IPS DF 6.9 (cell line): ENCODE measurements at regions not wholly inside any gene's neighbourhood (a gene's known extent, or its start where the extent isn't known, plus 50 kb on each side); places are given as distances from the start of the nearest gene placed in this dataset.

Source experiments
- DNase-seq: peaks from one replicate; pipeline ENCODE4 v3.0.0-alpha.2; 2013; ENCODE audit warnings: low read depth, low spot score
- H3K27ac ChIP-seq: one replicate; pipeline ENCODE4 v1.5.1; 2013; ENCODE audit warnings: low read length, control low read depth
- H3K27me3 ChIP-seq: 2 replicates; pipeline ENCODE4 v1.6.1; 2013; ENCODE audit warnings: mild to moderate bottlenecking, low read length; ENCODE audit not compliant: control insufficient read depth, insufficient read depth
- H3K36me3 ChIP-seq: 2 replicates; pipeline ENCODE4 v1.6.1; 2013; ENCODE audit warnings: low read length; ENCODE audit not compliant: control insufficient read depth, insufficient read depth
- H3K4me1 ChIP-seq: 2 replicates; pipeline ENCODE4 v1.6.1; 2013; ENCODE audit warnings: low read length; ENCODE audit not compliant: control insufficient read depth, insufficient read depth
- H3K4me3 ChIP-seq: 2 replicates; pipeline ENCODE4 v1.5.1; 2013; ENCODE audit warnings: mild to moderate bottlenecking, low read length
- H3K9me3 ChIP-seq: 2 replicates; pipeline ENCODE4 v1.6.1; 2013; ENCODE audit warnings: low read length, inconsistent platforms; ENCODE audit not compliant: control insufficient read depth, insufficient read depth
- WGBS: extraction: QIAGEN DNeasy Blood & Tissue Kit; methylation state at CpG from one replicate; pipeline ENCODE4 v1.1.7; 2013; ENCODE audit warnings: mixed read lengths, missing lambda C conversion rate; ENCODE audit not compliant: insufficient read length, insufficient coverage; 5-methylcytosine and 5-hydroxymethylcytosine counted together

- Histone ChIP-seq H3K36me3 (no peaks in the 10 kb centered on the region), H3K27ac (no peak overlapping the region), H3K4me1 (no peaks in the 10 kb centered on the region), H3K4me3 (no peak overlapping the region), H3K9me3 (no peaks in the 10 kb centered on the region), H3K27me3 (no peaks in the 10 kb centered on the region)
- no peak for DNase-seq
- WGBS = 100% methylated on average over 2 of the region's 8 CpGs
Measured at GRCh38 chr9:88056876-88057275, 81.4 kb downstream of the SPATA31C2 start.

GRCh38 chr9:88053856-88054501 is 79.6 kb upstream of the CDK20 start:
- Histone ChIP-seq H3K27ac (no peak overlapping the region), H3K4me3 (no peak overlapping the region), H3K9me3 (no peaks in the 10 kb centered on the region), H3K27me3 (no peaks in the 10 kb centered on the region), H3K36me3 (no peaks in the 10 kb centered on the region), H3K4me1 (peaks cover 2% of the 10 kb centered on the region; the same call in 1 of the 2 replicates)
- no peak for DNase-seq
- no CpG with 5 or more reads among the region's 9 CpGs for WGBS

DNA sequence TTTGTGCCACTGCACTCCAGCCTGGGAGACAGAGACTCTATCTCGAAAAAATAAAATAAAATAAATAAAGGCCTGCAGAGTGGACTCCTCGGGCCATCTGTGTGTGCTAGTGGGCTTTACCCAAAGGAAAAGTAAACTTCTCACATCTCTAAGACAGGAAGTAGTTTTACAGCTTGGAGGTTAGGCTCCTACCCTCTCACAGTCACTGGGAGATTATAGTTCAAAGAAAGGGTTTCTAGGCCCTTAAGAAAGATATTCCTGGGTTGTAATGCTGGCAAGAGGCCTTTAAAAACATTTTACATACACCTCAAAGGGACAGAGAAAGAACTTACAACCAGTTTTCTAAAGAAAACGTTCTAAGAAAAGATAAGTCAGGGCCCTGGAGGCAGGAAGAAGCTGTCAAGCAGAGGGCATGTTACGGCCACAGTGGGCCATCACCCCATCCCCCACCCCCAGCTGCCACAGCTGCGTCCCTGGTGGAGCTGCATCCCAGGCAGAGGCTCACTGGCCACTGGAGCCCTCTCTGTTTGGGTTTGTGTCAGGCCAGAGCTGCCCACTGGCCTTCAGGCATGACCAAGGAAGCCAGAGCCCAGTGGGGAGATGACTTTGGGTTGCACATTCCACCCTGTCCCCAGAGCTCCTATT is 78.1 kb upstream of the CDK20 start:
- Histone ChIP-seq H3K4me3 (no peak overlapping the region), H3K36me3 (no peaks in the 10 kb centered on the region), H3K27me3 (no peaks in the 10 kb centered on the region), H3K9me3 (no peaks in the 10 kb centered on the region), H3K4me1 (peaks cover 2% of the 10 kb centered on the region; the same call in 1 of the 2 replicates), H3K27ac (no peak overlapping the region)
- no CpG with 5 or more reads among the region's 5 CpGs for WGBS
- no peak for DNase-seq

DNA sequence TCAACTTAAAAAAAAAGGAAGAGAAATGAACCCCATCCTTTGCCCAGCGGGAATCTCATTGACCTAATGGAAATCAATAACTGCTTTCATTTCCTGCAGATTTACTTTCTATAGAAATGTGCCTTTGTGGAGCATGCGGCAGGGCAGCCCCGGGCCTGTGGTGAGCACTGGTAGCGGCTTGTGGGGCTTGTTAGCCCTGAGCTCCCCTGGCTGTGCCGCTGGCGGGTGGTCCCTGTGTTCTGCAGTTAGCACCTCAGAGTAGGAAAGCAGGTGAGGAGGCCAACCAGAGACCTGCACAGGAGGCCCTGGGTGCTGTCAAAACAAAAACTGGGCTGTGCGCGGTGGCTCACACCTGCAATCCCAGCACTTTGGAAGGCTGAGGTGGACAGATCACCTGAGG is 76.8 kb upstream of the CDK20 start:
- H3K4me3 ChIP-seq = no peak overlapping the region
- no peaks in the 10 kb centered on the region for H3K9me3 ChIP-seq
- no CpG with 5 or more reads among the region's 8 CpGs for WGBS
- no peaks in the 10 kb centered on the region for H3K36me3 ChIP-seq
- peaks cover 2% of the 10 kb centered on the region; the same call in 1 of the 2 replicates for H3K4me1 ChIP-seq
- no peaks in the 10 kb centered on the region for H3K27me3 ChIP-seq
- no peak for DNase-seq
- H3K27ac ChIP-seq = no peak overlapping the region

GRCh38 chr9:88049677-88050307 is 75.5 kb upstream of the CDK20 start:
- no peak overlapping the region for H3K4me3 ChIP-seq
- H3K4me1 ChIP-seq = peaks cover 2% of the 10 kb centered on the region; the same call in 1 of the 2 replicates
- no peaks in the 10 kb centered on the region for H3K36me3 ChIP-seq
- WGBS = no CpG with 5 or more reads among the region's 14 CpGs
- H3K9me3 ChIP-seq = no peaks in the 10 kb centered on the region
- no peaks in the 10 kb centered on the region for H3K27me3 ChIP-seq
- no peak for DNase-seq
- no peak overlapping the region for H3K27ac ChIP-seq

DNA sequence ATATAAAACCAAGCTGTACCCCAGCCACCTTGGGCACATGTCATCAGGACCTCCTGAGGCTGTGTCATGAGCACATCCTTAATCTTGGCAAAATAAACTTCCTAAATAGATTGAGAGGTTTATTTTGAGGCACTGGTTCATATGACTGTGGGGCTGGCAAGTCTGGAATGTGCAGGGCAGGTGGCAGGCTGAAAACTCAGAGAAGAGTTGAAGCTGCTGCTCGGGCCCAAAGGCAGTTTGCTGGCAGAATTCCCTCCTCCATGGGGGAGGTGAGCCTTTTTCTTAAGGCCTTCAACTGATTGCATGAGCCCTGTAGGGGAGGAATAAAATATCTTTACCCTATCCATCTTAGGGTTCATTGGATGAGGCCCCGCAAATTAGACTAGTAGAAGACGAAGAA is 72.2 kb upstream of the CDK20 start:
- no peak overlapping the region for H3K4me3 ChIP-seq
- H3K36me3 ChIP-seq = no peaks in the 10 kb centered on the region
- H3K27me3 ChIP-seq = no peaks in the 10 kb centered on the region
- H3K9me3 ChIP-seq = peaks cover 1% of the 10 kb centered on the region
- no peak for DNase-seq
- peaks cover 2% of the 10 kb centered on the region; the same call in 1 of the 2 replicates for H3K4me1 ChIP-seq
- no CpG with 5 or more reads among the region's 3 CpGs for WGBS
- no peak overlapping the region for H3K27ac ChIP-seq

- no peak for DNase-seq
- Histone ChIP-seq H3K4me3 (no peak overlapping the region), H3K4me1 (no peaks in the 10 kb centered on the region), H3K9me3 (peaks cover 1% of the 10 kb centered on the region), H3K27me3 (no peaks in the 10 kb centered on the region), H3K36me3 (no peaks in the 10 kb centered on the region), H3K27ac (no peak overlapping the region)
- WGBS = no CpG with 5 or more reads among the region's 3 CpGs
Measured at GRCh38 chr9:88045686-88046085, 71.4 kb upstream of the CDK20 start.

GRCh38 chr9:88044200-88044599 is 69.9 kb upstream of the CDK20 start:
- DNase-seq = no peak
- Histone ChIP-seq H3K4me3 (no peak overlapping the region), H3K36me3 (no peaks in the 10 kb centered on the region), H3K27ac (no peak overlapping the region), H3K27me3 (no peaks in the 10 kb centered on the region), H3K4me1 (no peaks in the 10 kb centered on the region), H3K9me3 (peaks cover 1% of the 10 kb centered on the region)
- WGBS = no CpG with 5 or more reads among the region's 3 CpGs

GRCh38 chr9:88043647-88044046 is 69.3 kb upstream of the CDK20 start:
- no peak for DNase-seq
- no CpG with 5 or more reads among the region's 3 CpGs for WGBS
- H3K9me3 ChIP-seq = peaks cover 1% of the 10 kb centered on the region
- H3K4me1 ChIP-seq = no peaks in the 10 kb centered on the region
- no peaks in the 10 kb centered on the region for H3K36me3 ChIP-seq
- no peak overlapping the region for H3K4me3 ChIP-seq
- no peak overlapping the region for H3K27ac ChIP-seq
- no peaks in the 10 kb centered on the region for H3K27me3 ChIP-seq

GRCh38 chr9:88041447-88041846 is 67.1 kb upstream of the CDK20 start:
- Histone ChIP-seq H3K4me1 (no peaks in the 10 kb centered on the region), H3K9me3 (peaks cover 1% of the 10 kb centered on the region), H3K36me3 (no peaks in the 10 kb centered on the region), H3K4me3 (no peak overlapping the region), H3K27ac (no peak overlapping the region), H3K27me3 (no peaks in the 10 kb centered on the region)
- WGBS = no CpG with 5 or more reads among the region's 1 CpG
- no peak for DNase-seq
